H9 (cell line): ENCODE measurements at regions not wholly inside any gene's neighbourhood (a gene's known extent, or its start where the extent isn't known, plus 50 kb on each side); places are given as distances from the start of the nearest gene placed in this dataset.

Experiments used
- DNase-seq: peaks from one replicate; pipeline ENCODE4 v3.0.0-alpha.2; 2017
- H2AFZ ChIP-seq: one replicate; pipeline ENCODE4 v1.6.1; 2013; ENCODE audit warnings: mild to moderate bottlenecking, low read length, control low read depth, moderate library complexity
- H2AK5ac ChIP-seq: 2 replicates; pipeline ENCODE4 v1.6.1; 2013; ENCODE audit warnings: low read length, control low read depth, mixed read lengths; ENCODE audit not compliant: insufficient read length
- H2BK120ac ChIP-seq: one replicate; pipeline ENCODE4 v1.6.1; 2013; ENCODE audit warnings: low read depth, mild to moderate bottlenecking, low read length, control low read depth, inconsistent platforms; ENCODE audit not compliant: poor library complexity, severe bottlenecking
- H2BK12ac ChIP-seq: 2 replicates; pipeline ENCODE4 v1.6.1; 2013; ENCODE audit warnings: low read length, control low read depth, mixed read lengths, low read depth; ENCODE audit not compliant: insufficient read length
- H2BK15ac ChIP-seq: 2 replicates; pipeline ENCODE4 v1.6.1; 2013; ENCODE audit warnings: low read depth, low read length, control low read depth
- H2BK20ac ChIP-seq: one replicate; pipeline ENCODE4 v1.6.1; 2013; ENCODE audit warnings: low read depth, mild to moderate bottlenecking, low read length, control low read depth, inconsistent platforms; ENCODE audit not compliant: poor library complexity, severe bottlenecking
- H2BK5ac ChIP-seq: 2 replicates; pipeline ENCODE4 v1.6.1; 2013; ENCODE audit warnings: low read length, control low read depth, mixed read lengths; ENCODE audit not compliant: insufficient read length
- H3K14ac ChIP-seq: 2 replicates; pipeline ENCODE4 v1.6.1; 2013; ENCODE audit warnings: low read length, control low read depth; ENCODE audit not compliant: insufficient read depth
- H3K18ac ChIP-seq: 2 replicates; pipeline ENCODE4 v1.6.1; 2013; ENCODE audit warnings: low read depth, mild to moderate bottlenecking, mixed read lengths, low read length, control low read depth; ENCODE audit not compliant: insufficient read length
- H3K23ac ChIP-seq: 2 replicates; pipeline ENCODE4 v1.6.1; 2013; ENCODE audit warnings: low read length, control low read depth, mixed read lengths, low read depth; ENCODE audit not compliant: insufficient read length
- H3K23me2 ChIP-seq: 2 replicates; pipeline ENCODE4 v1.6.1; 2013; ENCODE audit warnings: low read depth, mild to moderate bottlenecking, mixed read lengths, low read length, control low read depth; ENCODE audit not compliant: insufficient read length, poor library complexity, severe bottlenecking
- H3K27ac ChIP-seq: 2 replicates; pipeline ENCODE4 v1.5.1; 2013; ENCODE audit warnings: low read length, control low read depth, mixed read lengths, low read depth; ENCODE audit not compliant: insufficient read length
- H3K27me3 ChIP-seq: 2 replicates; pipeline ENCODE4 v1.6.1; 2013; ENCODE audit warnings: low read length, control low read depth, inconsistent platforms; ENCODE audit not compliant: insufficient read depth
- H3K4ac ChIP-seq: 2 replicates; pipeline ENCODE4 v1.6.1; 2013; ENCODE audit warnings: low read depth, mild to moderate bottlenecking, control low read depth, inconsistent platforms, low read length, moderate library complexity
- H3K4me1 ChIP-seq: 2 replicates; pipeline ENCODE4 v1.6.1; 2013; ENCODE audit warnings: low read length, control low read depth, inconsistent platforms; ENCODE audit not compliant: insufficient read depth
- H3K4me2 ChIP-seq: 2 replicates; pipeline ENCODE4 v1.6.1; 2013; ENCODE audit warnings: low read length, control low read depth, mixed read lengths; ENCODE audit not compliant: insufficient read length, insufficient read depth
- H3K56ac ChIP-seq: 2 replicates; pipeline ENCODE4 v1.6.1; 2013; ENCODE audit warnings: low read depth, mild to moderate bottlenecking, mixed read lengths, low read length, control low read depth; ENCODE audit not compliant: insufficient read length
- H3K79me1 ChIP-seq: 2 replicates; pipeline ENCODE4 v1.6.1; 2013; ENCODE audit warnings: low read depth, mild to moderate bottlenecking, moderate library complexity, low read length, control low read depth, inconsistent platforms; ENCODE audit not compliant: insufficient read depth, poor library complexity, severe bottlenecking
- H3K79me2 ChIP-seq: 2 replicates; pipeline ENCODE4 v1.6.1; 2013; ENCODE audit warnings: low read length, control low read depth, inconsistent platforms; ENCODE audit not compliant: insufficient read depth
- H3K9ac ChIP-seq: 2 replicates; pipeline ENCODE4 v1.6.1; 2013; ENCODE audit warnings: low read length, control low read depth, mixed read lengths; ENCODE audit not compliant: insufficient read length; ENCODE audit errors: extremely low read depth
- H3K9me3 ChIP-seq: one replicate; pipeline ENCODE4 v1.6.1; 2013; ENCODE audit warnings: low read depth, low read length, inconsistent platforms; ENCODE audit not compliant: control insufficient read depth
- H3T11ph ChIP-seq: one replicate; pipeline ENCODE4 v1.6.1; 2013; ENCODE audit warnings: mild to moderate bottlenecking, low read length, control low read depth, inconsistent platforms
- H4K20me1 ChIP-seq: one replicate; pipeline ENCODE4 v1.6.1; 2013; ENCODE audit not compliant: control insufficient read depth, insufficient read length, insufficient read depth
- H4K5ac ChIP-seq: 2 replicates; pipeline ENCODE4 v1.6.1; 2013; ENCODE audit warnings: low read depth, mild to moderate bottlenecking, mixed read lengths, low read length, control low read depth; ENCODE audit not compliant: insufficient read length
- H4K8ac ChIP-seq: replicated peaks from 2 replicates; pipeline ENCODE4 v1.6.1; 2013; ENCODE audit warnings: low read length, control low read depth, mixed read lengths, low read depth; ENCODE audit not compliant: insufficient read length
- H4K91ac ChIP-seq: 2 replicates; pipeline ENCODE4 v1.6.1; 2013; ENCODE audit warnings: low read depth, mild to moderate bottlenecking, moderate library complexity, mixed read lengths, low read length, control low read depth; ENCODE audit not compliant: insufficient read length
- H3K27ac Mint-ChIP-seq, 3 experiments: 2 replicates in 2 of 3; 3 replicates in 1 of 3; pipeline ENCODE4 v1.8.0; 2020 to 2021; ENCODE audit warnings: mixed read lengths in 3 of 3, mild to moderate bottlenecking in 1 of 3, moderate library complexity in 1 of 3
- H3K27me3 Mint-ChIP-seq: 2 replicates; pipeline ENCODE4 v1.8.0; 2021; ENCODE audit warnings: low read depth, mild to moderate bottlenecking, moderate library complexity, mixed read lengths
- H3K36me3 Mint-ChIP-seq, 3 experiments: 2 replicates in 2 of 3; 3 replicates in 1 of 3; pipeline ENCODE4 v1.8.0; 2020 to 2021; ENCODE audit warnings: low read depth in 3 of 3, mixed read lengths in 3 of 3; ENCODE audit not compliant: insufficient read depth in 1 of 3
- H3K4me1 Mint-ChIP-seq, 2 experiments: 2 replicates each; pipeline ENCODE4 v1.8.0; 2020; ENCODE audit warnings: mixed read lengths in 2 of 2
- H3K4me3 Mint-ChIP-seq, 2 experiments: 2 replicates in 1 of 2; 3 replicates in 1 of 2; pipeline ENCODE4 v1.8.0; 2020 to 2021; ENCODE audit warnings: mild to moderate bottlenecking in 2 of 2, mixed read lengths in 2 of 2, moderate library complexity in 1 of 2
- H3K9me3 Mint-ChIP-seq, 2 experiments: 2 replicates in 1 of 2; 3 replicates in 1 of 2; pipeline ENCODE4 v1.8.0; 2020; ENCODE audit warnings: mild to moderate bottlenecking in 2 of 2, mixed read lengths in 2 of 2, moderate library complexity in 1 of 2
- WGBS: extraction: QIAGEN DNeasy Blood & Tissue Kit; methylation state at CpG from one replicate; pipeline ENCODE4 v1.1.7; 2013; ENCODE audit warnings: missing lambda C conversion rate, low lambda C conversion rate, mixed read lengths; ENCODE audit not compliant: insufficient read length; ENCODE audit errors: extremely low coverage; 5-methylcytosine and 5-hydroxymethylcytosine counted together
- TF ChIP-seq, protein P1 (sequence below): fragments of 200-600 bp; sonication (generic); conservative IDR thresholded peaks from 3 replicates; pipeline ENCODE4 v1.8.0; 2021; ENCODE audit warnings: antibody characterized with exemption, mild to moderate bottlenecking

DNA sequence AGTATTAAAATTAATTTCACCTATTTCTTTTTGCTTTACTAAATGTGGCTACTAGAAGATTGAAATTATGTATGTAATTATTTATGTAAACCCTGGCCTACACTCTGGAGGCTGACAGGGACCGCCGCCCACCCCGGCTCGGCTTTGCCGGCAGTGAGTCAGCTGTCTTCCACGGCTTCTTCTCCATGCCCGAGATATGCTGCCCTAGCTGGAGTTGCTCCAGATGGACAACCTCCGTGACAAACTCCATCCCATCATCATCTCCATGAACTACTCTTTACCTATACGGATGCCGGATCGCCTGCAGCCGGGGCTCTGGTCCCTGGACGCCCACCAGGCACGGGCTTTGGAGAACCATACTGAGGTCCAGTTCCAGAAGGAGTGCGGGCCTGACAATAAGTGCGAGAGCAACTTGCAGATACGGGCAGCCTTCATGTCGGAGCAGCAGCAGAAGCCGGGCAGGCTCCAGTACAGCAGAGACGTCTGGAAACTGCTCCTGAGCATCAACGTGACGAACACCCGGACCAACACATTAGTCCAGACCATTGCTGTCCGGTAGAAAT, 86.9 kb upstream of the NID2 start:
- Histone ChIP-seq H4K91ac (no peak overlapping the region), H3K9me3 (no peaks in the 10 kb centered on the region), H3K4me2 (no peak overlapping the region), H3K56ac (no peak overlapping the region), H3K79me2 (no peaks in the 10 kb centered on the region), H4K20me1 (no peaks in the 10 kb centered on the region), H3K27ac (no peak overlapping the region), H3K4ac (no peak overlapping the region), H3K27me3 (no peaks in the 10 kb centered on the region), H2BK5ac (no peak overlapping the region), H2AFZ (no peak overlapping the region), H3K14ac (no peak overlapping the region), H4K5ac (no peak overlapping the region), H2AK5ac (no peak overlapping the region), H3K23me2 (no peaks in the 10 kb centered on the region), H3K9ac (no peak overlapping the region), H3K79me1 (no peaks in the 10 kb centered on the region), H2BK20ac (no peak overlapping the region), H2BK12ac (no peak overlapping the region), H4K8ac (no peak overlapping the region), H3K4me1 (no peaks in the 10 kb centered on the region), H2BK15ac (peak overlapping the region; percentile 80; the same call in 1 of the 2 replicates), H2BK120ac (no peak overlapping the region), H3T11ph (no peak overlapping the region), H3K18ac (no peak overlapping the region), H3K23ac (no peak overlapping the region)
- no CpG with 5 or more reads among the region's 24 CpGs for WGBS
- Mint-ChIP-seq H3K27ac (no peak overlapping the region), H3K36me3 (no peaks in the 10 kb centered on the region; a peak in 1 of 7 replicates), H3K4me1 (no peaks in the 10 kb centered on the region), H3K9me3 (no peaks in the 10 kb centered on the region), H3K27me3 (peaks cover 3% of the 10 kb centered on the region), H3K4me3 (no peak overlapping the region)
- TF ChIP-seq, protein P1, sequence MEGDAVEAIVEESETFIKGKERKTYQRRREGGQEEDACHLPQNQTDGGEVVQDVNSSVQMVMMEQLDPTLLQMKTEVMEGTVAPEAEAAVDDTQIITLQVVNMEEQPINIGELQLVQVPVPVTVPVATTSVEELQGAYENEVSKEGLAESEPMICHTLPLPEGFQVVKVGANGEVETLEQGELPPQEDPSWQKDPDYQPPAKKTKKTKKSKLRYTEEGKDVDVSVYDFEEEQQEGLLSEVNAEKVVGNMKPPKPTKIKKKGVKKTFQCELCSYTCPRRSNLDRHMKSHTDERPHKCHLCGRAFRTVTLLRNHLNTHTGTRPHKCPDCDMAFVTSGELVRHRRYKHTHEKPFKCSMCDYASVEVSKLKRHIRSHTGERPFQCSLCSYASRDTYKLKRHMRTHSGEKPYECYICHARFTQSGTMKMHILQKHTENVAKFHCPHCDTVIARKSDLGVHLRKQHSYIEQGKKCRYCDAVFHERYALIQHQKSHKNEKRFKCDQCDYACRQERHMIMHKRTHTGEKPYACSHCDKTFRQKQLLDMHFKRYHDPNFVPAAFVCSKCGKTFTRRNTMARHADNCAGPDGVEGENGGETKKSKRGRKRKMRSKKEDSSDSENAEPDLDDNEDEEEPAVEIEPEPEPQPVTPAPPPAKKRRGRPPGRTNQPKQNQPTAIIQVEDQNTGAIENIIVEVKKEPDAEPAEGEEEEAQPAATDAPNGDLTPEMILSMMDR, result no peak
- no peak for DNase-seq
